ENCODE measurements at regions not wholly inside any gene's neighbourhood (a gene's known extent, or its start where the extent isn't known, plus 50 kb on each side); places are given as distances from the start of the nearest gene placed in this dataset.

DNA sequence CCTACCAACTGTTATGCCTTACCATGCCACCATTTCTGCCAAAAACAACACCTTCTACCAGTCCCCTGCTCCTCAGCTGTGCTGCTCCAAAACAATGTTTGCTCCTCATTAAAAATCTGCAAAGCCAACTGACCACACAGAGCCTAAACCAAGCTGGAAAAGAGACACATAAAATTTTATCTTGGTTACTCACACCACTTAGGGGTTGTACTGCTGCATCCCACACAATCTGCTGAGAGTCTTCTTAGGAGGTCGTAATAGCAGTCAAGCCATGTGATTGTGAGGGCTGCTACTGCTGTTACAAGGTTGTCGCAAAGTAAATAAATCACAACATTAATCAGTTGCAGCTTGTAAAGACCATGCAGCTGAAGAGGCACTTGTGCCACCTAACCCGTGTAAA lies 607.4 kb upstream of the FAM241A start:
- TF ChIP-seq, protein P1, sequence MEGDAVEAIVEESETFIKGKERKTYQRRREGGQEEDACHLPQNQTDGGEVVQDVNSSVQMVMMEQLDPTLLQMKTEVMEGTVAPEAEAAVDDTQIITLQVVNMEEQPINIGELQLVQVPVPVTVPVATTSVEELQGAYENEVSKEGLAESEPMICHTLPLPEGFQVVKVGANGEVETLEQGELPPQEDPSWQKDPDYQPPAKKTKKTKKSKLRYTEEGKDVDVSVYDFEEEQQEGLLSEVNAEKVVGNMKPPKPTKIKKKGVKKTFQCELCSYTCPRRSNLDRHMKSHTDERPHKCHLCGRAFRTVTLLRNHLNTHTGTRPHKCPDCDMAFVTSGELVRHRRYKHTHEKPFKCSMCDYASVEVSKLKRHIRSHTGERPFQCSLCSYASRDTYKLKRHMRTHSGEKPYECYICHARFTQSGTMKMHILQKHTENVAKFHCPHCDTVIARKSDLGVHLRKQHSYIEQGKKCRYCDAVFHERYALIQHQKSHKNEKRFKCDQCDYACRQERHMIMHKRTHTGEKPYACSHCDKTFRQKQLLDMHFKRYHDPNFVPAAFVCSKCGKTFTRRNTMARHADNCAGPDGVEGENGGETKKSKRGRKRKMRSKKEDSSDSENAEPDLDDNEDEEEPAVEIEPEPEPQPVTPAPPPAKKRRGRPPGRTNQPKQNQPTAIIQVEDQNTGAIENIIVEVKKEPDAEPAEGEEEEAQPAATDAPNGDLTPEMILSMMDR (IDR thresholded peaks at IDR 0.05; ENCODE audit: low read depth, low read length, missing input control): no peak
- TF ChIP-seq, protein P2, sequence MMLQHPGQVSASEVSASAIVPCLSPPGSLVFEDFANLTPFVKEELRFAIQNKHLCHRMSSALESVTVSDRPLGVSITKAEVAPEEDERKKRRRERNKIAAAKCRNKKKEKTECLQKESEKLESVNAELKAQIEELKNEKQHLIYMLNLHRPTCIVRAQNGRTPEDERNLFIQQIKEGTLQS (IDR thresholded peaks at IDR 0.05): no peak
- TF ChIP-seq, protein P3, sequence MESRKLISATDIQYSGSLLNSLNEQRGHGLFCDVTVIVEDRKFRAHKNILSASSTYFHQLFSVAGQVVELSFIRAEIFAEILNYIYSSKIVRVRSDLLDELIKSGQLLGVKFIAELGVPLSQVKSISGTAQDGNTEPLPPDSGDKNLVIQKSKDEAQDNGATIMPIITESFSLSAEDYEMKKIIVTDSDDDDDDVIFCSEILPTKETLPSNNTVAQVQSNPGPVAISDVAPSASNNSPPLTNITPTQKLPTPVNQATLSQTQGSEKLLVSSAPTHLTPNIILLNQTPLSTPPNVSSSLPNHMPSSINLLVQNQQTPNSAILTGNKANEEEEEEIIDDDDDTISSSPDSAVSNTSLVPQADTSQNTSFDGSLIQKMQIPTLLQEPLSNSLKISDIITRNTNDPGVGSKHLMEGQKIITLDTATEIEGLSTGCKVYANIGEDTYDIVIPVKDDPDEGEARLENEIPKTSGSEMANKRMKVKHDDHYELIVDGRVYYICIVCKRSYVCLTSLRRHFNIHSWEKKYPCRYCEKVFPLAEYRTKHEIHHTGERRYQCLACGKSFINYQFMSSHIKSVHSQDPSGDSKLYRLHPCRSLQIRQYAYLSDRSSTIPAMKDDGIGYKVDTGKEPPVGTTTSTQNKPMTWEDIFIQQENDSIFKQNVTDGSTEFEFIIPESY (IDR thresholded peaks at IDR 0.05): no peak
- TF ChIP-seq, protein P4, sequence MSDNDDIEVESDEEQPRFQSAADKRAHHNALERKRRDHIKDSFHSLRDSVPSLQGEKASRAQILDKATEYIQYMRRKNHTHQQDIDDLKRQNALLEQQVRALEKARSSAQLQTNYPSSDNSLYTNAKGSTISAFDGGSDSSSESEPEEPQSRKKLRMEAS (IDR thresholded peaks at IDR 0.05): no peak
- TF ChIP-seq SP1 (IDR thresholded peaks at IDR 0.05) (no peak), HNF4G (IDR thresholded peaks at IDR 0.05) (no peak)

All from liver (tissue), 3 donors.